T-cell (primary cell): ENCODE measurements at regions not wholly inside any gene's neighbourhood (a gene's known extent, or its start where the extent isn't known, plus 50 kb on each side); places are given as distances from the start of the nearest gene placed in this dataset.

ENCODE experiments used
- ATAC-seq, 4 experiments: fragments of 200-7000 bp in 3 of 4; fragments of 150-1000 bp in 1 of 4; cut with Tn5 transposase; replicated peaks in 1 of 4; 1 replicate in 3 of 4; 2 replicates in 1 of 4; pipeline ENCODE4 v1.10.0; 2021; ENCODE audit warnings: moderate library complexity in 3 of 4, mild to moderate bottlenecking in 2 of 4, moderate number of reproducible peaks in 1 of 4
- CTCF ChIA-PET, 2 donors: fragments of 300-600 bp; sonication (Branson Sonifier 250); formaldehyde crosslinking; loops; one replicate each; lab custom pipeline; 2022; ENCODE audit warnings: antibody characterized with exemption in 2 of 2; lab: Charles Lee
- POLR2A ChIA-PET, 2 donors: fragments of 300-600 bp; sonication (Branson Sonifier 250); formaldehyde crosslinking; loops; one replicate each; lab custom pipeline; 2022; ENCODE audit warnings: antibody characterized with exemption in 2 of 2; lab: Charles Lee
- DNase-seq, 35 experiments: peaks; one replicate each; pipeline versions ENCODE4 v3.0.0 to v3.0.0-alpha.2; 2013 to 2023
- H3K27ac ChIP-seq: one replicate; pipeline ENCODE4 v1.5.1; 2013; ENCODE audit warnings: low read length
- H3K27me3 ChIP-seq, 2 experiments: replicated peaks in 1 of 2; 1 replicate in 1 of 2; 2 replicates in 1 of 2; pipeline versions ENCODE4 v1.6.1 to v1.7.0; 2013; ENCODE audit warnings: low read length in 1 of 2, mixed read lengths in 1 of 2; ENCODE audit not compliant: control insufficient read depth in 2 of 2, insufficient read depth in 2 of 2; ENCODE audit errors: extremely low read depth in 1 of 2
- H3K36me3 ChIP-seq, 2 donors: 1 replicate in 1 of 2; 2 replicates in 1 of 2; pipeline versions ENCODE4 v1.6.1 to v1.7.0; 2013; ENCODE audit warnings: low read length in 1 of 2; ENCODE audit not compliant: control insufficient read depth in 2 of 2, insufficient read depth in 1 of 2; ENCODE audit errors: extremely low read depth in 1 of 2
- H3K4me1 ChIP-seq, 2 experiments: 1 replicate in 1 of 2; 2 replicates in 1 of 2; pipeline versions ENCODE4 v1.6.1 to v1.7.0; 2013; ENCODE audit warnings: low read length in 2 of 2, mixed read lengths in 1 of 2; ENCODE audit not compliant: insufficient read depth in 2 of 2, control insufficient read depth in 1 of 2; ENCODE audit errors: extremely low read depth in 1 of 2
- H3K4me3 ChIP-seq, 2 donors: 1 replicate in 1 of 2; 2 replicates in 1 of 2; pipeline versions ENCODE4 v1.5.1 to v1.7.0; 2013; ENCODE audit warnings: mild to moderate bottlenecking in 2 of 2, low read length in 1 of 2, moderate library complexity in 1 of 2; ENCODE audit not compliant: control insufficient read depth in 1 of 2; ENCODE audit errors: extremely low read depth in 1 of 2
- H3K9me3 ChIP-seq: 2 replicates; pipeline ENCODE4 v1.7.0; 2013
- H3K27ac Mint-ChIP-seq, 2 donors: one replicate each; pipeline ENCODE4 v1.8.0; 2020 to 2021; ENCODE audit warnings: mild to moderate bottlenecking in 2 of 2, mixed read lengths in 2 of 2
- H3K27me3 Mint-ChIP-seq, 2 donors: one replicate each; pipeline ENCODE4 v1.8.0; 2021 to 2022; ENCODE audit warnings: mixed read lengths in 2 of 2
- H3K36me3 Mint-ChIP-seq: one replicate; pipeline ENCODE4 v1.8.0; 2021; ENCODE audit warnings: mixed read lengths
- H3K4me1 Mint-ChIP-seq, 3 donors: one replicate each; pipeline ENCODE4 v1.8.0; 2020 to 2022; ENCODE audit warnings: mixed read lengths in 3 of 3, mild to moderate bottlenecking in 1 of 3
- H3K4me3 Mint-ChIP-seq, 3 donors: one replicate each; pipeline ENCODE4 v1.8.0; 2020 to 2022; ENCODE audit warnings: mild to moderate bottlenecking in 3 of 3, mixed read lengths in 3 of 3, moderate library complexity in 3 of 3
- H3K9me3 Mint-ChIP-seq, 3 donors: one replicate each; pipeline ENCODE4 v1.8.0; 2020 to 2022; ENCODE audit warnings: mixed read lengths in 3 of 3
- WGBS: methylation state at CpG from one replicate; pipeline ENCODE4 v1.1.5; 2013; ENCODE audit warnings: missing lambda C conversion rate; ENCODE audit not compliant: insufficient coverage; 5-methylcytosine and 5-hydroxymethylcytosine counted together

- peaks cover 20 to 35% of the 10 kb centered on the region in 2 donors for H3K27me3 Mint-ChIP-seq
- no peaks in the 10 kb centered on the region for H3K4me1 ChIP-seq
- H3K36me3 Mint-ChIP-seq: no peaks in the 10 kb centered on the region
- DNase-seq (no peak), ATAC-seq (no peak)
- H3K27ac ChIP-seq: no peak overlapping the region
- H3K9me3 Mint-ChIP-seq: no peaks in the 10 kb centered on the region
- H3K9me3 ChIP-seq: no peaks in the 10 kb centered on the region
- H3K27me3 ChIP-seq: peaks cover 0 to 40% of the 10 kb centered on the region in 2 experiments
- no peak overlapping the region for H3K4me3 Mint-ChIP-seq
- peaks cover 0 to 6% (median 0%) of the 10 kb centered on the region in 3 donors for H3K4me1 Mint-ChIP-seq
- no peak overlapping the region for H3K4me3 ChIP-seq
- H3K36me3 ChIP-seq: no peaks in the 10 kb centered on the region
- no peak overlapping the region for H3K27ac Mint-ChIP-seq
- WGBS: 94% methylated on average over 2 of the region's 4 CpGs
- ChIA-PET CTCF (interaction anchor here in 1 of 2 donors (0.7 kb wide), 1 partner anchor 463 kb away, joined by 6 read pairs; no protein-coding TSS in a partner anchor), POLR2A (no interaction called here)
These were observed 71.1 kb upstream of the NUP50 start for GRCh38 chr22:45092644-45093043.

- ChIA-PET POLR2A (no interaction called here), CTCF (interaction anchor here in 1 of 2 donors (0.7 kb wide), 1 partner anchor 464 kb away, joined by 6 read pairs; no protein-coding TSS in a partner anchor)
- Histone ChIP-seq H3K4me1 (no peaks in the 10 kb centered on the region), H3K9me3 (no peaks in the 10 kb centered on the region), H3K36me3 (no peaks in the 10 kb centered on the region), H3K27ac (no peak overlapping the region), H3K27me3 (peaks cover 0 to 40% of the 10 kb centered on the region in 2 experiments), H3K4me3 (no peak overlapping the region)
- H3K4me3 Mint-ChIP-seq: no peak overlapping the region
- 68% methylated on average over 7 of the region's 9 CpGs for WGBS
- H3K36me3 Mint-ChIP-seq: no peaks in the 10 kb centered on the region
- peaks cover 0 to 6% (median 0%) of the 10 kb centered on the region in 3 donors for H3K4me1 Mint-ChIP-seq
- DNase-seq (no peak), ATAC-seq (no peak)
- H3K27ac Mint-ChIP-seq: no peak overlapping the region
- peaks cover 25 to 42% of the 10 kb centered on the region in 2 donors for H3K27me3 Mint-ChIP-seq
- no peaks in the 10 kb centered on the region for H3K9me3 Mint-ChIP-seq
These were observed 70.1 kb upstream of the NUP50 start for GRCh38 chr22:45093609-45094008.

DNA sequence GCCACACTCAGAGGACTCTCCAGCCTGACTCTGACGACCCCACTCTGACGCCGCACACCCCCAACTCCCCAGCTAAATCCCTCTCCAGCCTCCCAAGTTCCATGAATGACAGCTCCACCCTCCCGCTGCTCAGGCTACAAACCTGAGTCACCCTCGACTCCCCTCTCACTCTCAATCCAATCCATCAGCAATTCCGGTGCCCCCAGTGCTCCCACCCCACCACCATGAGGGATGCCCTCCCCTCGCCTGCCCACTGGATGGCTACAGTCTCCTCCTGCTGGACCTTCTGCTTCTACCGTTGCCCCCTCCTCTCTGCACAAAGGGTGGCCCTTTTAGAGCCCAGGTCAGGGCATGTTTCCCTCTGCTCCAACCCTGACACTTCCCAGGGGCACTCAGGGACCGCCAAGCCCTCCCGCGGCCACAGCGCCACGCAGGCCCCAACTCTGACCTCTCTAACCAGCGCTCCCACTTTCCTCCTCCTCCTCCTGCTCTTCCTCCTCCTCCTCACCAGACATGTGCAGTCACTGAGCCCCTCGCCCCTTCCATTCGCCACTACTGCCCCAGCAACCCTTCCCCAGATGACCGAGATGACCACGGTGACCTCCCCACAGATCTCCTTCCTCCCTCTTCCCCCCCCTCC, 69.5 kb upstream of the NUP50 start:
- H3K4me1 Mint-ChIP-seq: peaks cover 0 to 6% (median 0%) of the 10 kb centered on the region in 3 donors
- WGBS: 79% methylated on average over 18 of the region's 18 CpGs
- no peaks in the 10 kb centered on the region for H3K9me3 Mint-ChIP-seq
- H3K4me1 ChIP-seq: no peaks in the 10 kb centered on the region
- CTCF ChIA-PET: interaction anchor here (0.7 kb wide), 2 partner anchors 79 to 111 kb away, joined by 3 read pairs; no protein-coding TSS in a partner anchor
- H3K4me3 ChIP-seq: no peak overlapping the region
- H3K27ac Mint-ChIP-seq: no peak overlapping the region
- H3K36me3 Mint-ChIP-seq: no peaks in the 10 kb centered on the region
- no peak overlapping the region for H3K4me3 Mint-ChIP-seq
- peaks cover 0 to 40% of the 10 kb centered on the region in 2 experiments for H3K27me3 ChIP-seq
- ATAC-seq (no peak), DNase-seq (no peak)
- POLR2A ChIA-PET: no interaction called here
- H3K27me3 Mint-ChIP-seq: peaks cover 25 to 42% of the 10 kb centered on the region in 2 donors
- H3K9me3 ChIP-seq: no peaks in the 10 kb centered on the region
- H3K36me3 ChIP-seq: no peaks in the 10 kb centered on the region
- H3K27ac ChIP-seq: no peak overlapping the region

DNA sequence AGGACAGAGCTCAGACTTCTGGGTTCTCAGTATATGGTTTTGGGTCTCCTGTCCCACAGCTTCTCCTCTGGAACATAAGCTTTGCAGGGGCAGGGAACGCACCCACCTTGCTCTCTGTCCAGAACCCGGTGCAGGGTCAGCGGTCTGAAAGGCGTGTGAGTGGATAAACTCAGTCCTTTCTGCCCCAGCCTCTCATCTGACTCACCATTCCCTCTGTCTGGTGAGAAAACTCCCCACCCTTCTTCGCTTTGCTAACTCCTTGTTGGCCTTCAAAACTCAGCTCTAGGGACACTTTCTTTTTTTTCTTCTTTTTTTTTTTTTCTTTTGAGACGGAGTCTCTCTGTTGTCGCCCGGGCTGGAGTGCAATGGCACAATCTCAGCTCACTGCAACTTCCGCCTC, 68.9 kb upstream of the NUP50 start:
- H3K27me3 Mint-ChIP-seq: peaks cover 28 to 46% of the 10 kb centered on the region in 2 donors
- no peaks in the 10 kb centered on the region for H3K36me3 ChIP-seq
- no peaks in the 10 kb centered on the region for H3K4me1 ChIP-seq
- no peaks in the 10 kb centered on the region for H3K9me3 ChIP-seq
- ChIA-PET CTCF (interaction anchor here (0.7 kb wide), 2 partner anchors 79 to 110 kb away, joined by 3 read pairs; no protein-coding TSS in a partner anchor), POLR2A (no interaction called here)
- no peak overlapping the region for H3K27ac Mint-ChIP-seq
- ATAC-seq (no peak), DNase-seq (no peak)
- WGBS: 68% methylated on average over 5 of the region's 9 CpGs
- H3K4me1 Mint-ChIP-seq: peaks cover 0 to 6% (median 0%) of the 10 kb centered on the region in 3 donors
- H3K27ac ChIP-seq: no peak overlapping the region
- peaks cover 0 to 46% of the 10 kb centered on the region in 2 experiments for H3K27me3 ChIP-seq
- H3K36me3 Mint-ChIP-seq: no peaks in the 10 kb centered on the region
- no peaks in the 10 kb centered on the region for H3K9me3 Mint-ChIP-seq
- H3K4me3 Mint-ChIP-seq: no peak overlapping the region
- no peak overlapping the region for H3K4me3 ChIP-seq

DNA sequence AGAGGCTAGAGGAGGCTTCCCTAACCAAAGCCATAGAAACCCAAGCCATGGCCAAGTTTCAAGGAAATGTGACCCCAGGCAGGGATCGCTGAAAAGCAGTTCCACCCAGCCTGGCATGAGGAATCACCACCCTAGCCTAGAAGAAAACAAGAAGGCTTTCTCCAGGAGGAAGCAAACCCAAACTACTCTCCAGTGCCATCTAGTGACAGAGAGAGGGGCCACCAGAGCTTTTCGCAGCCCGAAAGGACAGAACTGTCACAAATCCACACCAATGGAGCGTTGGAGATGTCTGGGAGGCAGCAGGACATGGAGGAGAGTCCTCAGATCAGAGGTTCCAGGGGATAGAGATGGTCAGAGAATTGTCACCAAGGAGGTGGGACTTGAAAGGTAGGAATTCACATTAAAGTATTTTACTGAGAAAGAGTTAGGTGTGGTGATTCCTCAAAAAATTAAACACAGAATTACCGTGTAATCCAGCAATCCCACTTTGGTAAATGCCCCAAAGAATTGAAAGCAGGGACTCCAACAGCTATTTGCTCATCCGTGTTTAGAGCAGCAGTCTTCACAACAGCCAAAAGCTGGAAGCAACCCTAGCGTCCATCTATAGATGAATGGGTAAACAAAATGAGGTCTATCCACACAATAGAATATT, 67.3 kb upstream of the NUP50 start:
- Histone ChIP-seq H3K4me3 (no peak overlapping the region), H3K27ac (no peak overlapping the region), H3K36me3 (no peaks in the 10 kb centered on the region), H3K9me3 (no peaks in the 10 kb centered on the region), H3K27me3 (peaks cover 0 to 52% of the 10 kb centered on the region in 2 experiments), H3K4me1 (no peaks in the 10 kb centered on the region)
- POLR2A ChIA-PET: no interaction called here
- H3K36me3 Mint-ChIP-seq: no peaks in the 10 kb centered on the region
- ATAC-seq: peak in 2 of 4 experiments; percentile 39 to 49
- H3K4me1 Mint-ChIP-seq: peaks cover 0 to 6% (median 0%) of the 10 kb centered on the region in 3 donors
- H3K9me3 Mint-ChIP-seq: no peaks in the 10 kb centered on the region
- H3K27ac Mint-ChIP-seq: no peak overlapping the region
- CTCF ChIA-PET: interaction anchor here in 1 of 2 donors (1.0 kb wide), 1 partner anchor 14 kb away, joined by 4 read pairs; no protein-coding TSS in a partner anchor
- H3K27me3 Mint-ChIP-seq: peaks cover 26 to 51% of the 10 kb centered on the region in 2 donors
- 71% methylated on average over 1 of the region's 7 CpGs for WGBS
- DNase-seq: peak in 24 of 35 experiments; percentile 3 to 55 (median 27)
- H3K4me3 Mint-ChIP-seq: no peak overlapping the region

GRCh38 chr22:45097061-45097460, 66.7 kb upstream of the NUP50 start:
- Mint-ChIP-seq H3K4me1 (peaks cover 0 to 6% (median 0%) of the 10 kb centered on the region in 3 donors), H3K36me3 (no peaks in the 10 kb centered on the region), H3K9me3 (no peaks in the 10 kb centered on the region), H3K4me3 (no peak overlapping the region), H3K27me3 (peaks cover 26 to 57% of the 10 kb centered on the region in 2 donors), H3K27ac (no peak overlapping the region)
- Histone ChIP-seq H3K9me3 (no peaks in the 10 kb centered on the region), H3K4me1 (peaks cover 0 to 4% of the 10 kb centered on the region in 2 experiments), H3K36me3 (no peaks in the 10 kb centered on the region), H3K27ac (no peak overlapping the region), H3K27me3 (peaks cover 0 to 54% of the 10 kb centered on the region in 2 experiments), H3K4me3 (no peak overlapping the region)
- ATAC-seq (no peak), DNase-seq (no peak)
- POLR2A ChIA-PET: no interaction called here
- CTCF ChIA-PET: no interaction called here
- no CpG with 5 or more reads among the region's 3 CpGs for WGBS
